Pancreas (tissue), 10 donors: ENCODE measurements at regions not wholly inside any gene's neighbourhood (a gene's known extent, or its start where the extent isn't known, plus 50 kb on each side); places are given as distances from the start of the nearest gene placed in this dataset.

Experiments used
- ATAC-seq, 4 donors: fragments of 200-7000 bp; cut with Tn5 transposase; one replicate each; pipeline versions ENCODE4 v1.8.0 to v1.9.1; 2020; ENCODE audit warnings: mild to moderate bottlenecking in 4 of 4, moderate library complexity in 4 of 4
- DNase-seq, 6 donors: peaks; one replicate each; pipeline ENCODE4 v3.0.0-alpha.2; 2020
- FAIRE-seq: peaks from 2 replicates; lab custom pipeline; 2012; peaks lifted over from hg19 to GRCh38; lab: Jason Lieb, UNC
- H3K27ac ChIP-seq, 4 donors: fragments of 200-600 bp; sonication (generic); 1 replicate in 3 of 4; 2 replicates in 1 of 4; pipeline versions ENCODE4 v1.5.0 to v1.8.0; 2020
- H3K27me3 ChIP-seq, 4 donors: fragments of 200-600 bp; one replicate each; pipeline ENCODE4 v1.8.0; 2021
- H3K36me3 ChIP-seq, 3 donors: fragments of 200-600 bp; sonication (generic) in 1 of 3; one replicate each; pipeline versions ENCODE4 v1.5.0 to v1.8.0; 2020 to 2021
- H3K4me1 ChIP-seq, 3 donors: fragments of 200-600 bp; one replicate each; pipeline ENCODE4 v1.8.0; 2021
- H3K4me3 ChIP-seq, 4 donors: fragments of 200-600 bp; sonication (generic) in 2 of 4; one replicate each; pipeline versions ENCODE4 v1.5.0 to v1.8.0; 2020 to 2021
- H3K9me3 ChIP-seq, 4 donors: fragments of 200-600 bp; one replicate each; pipeline ENCODE4 v1.8.0; 2021
- WGBS, 2 donors: extraction: QIAGEN DNeasy Blood & Tissue Kit; methylation state at CpG; one replicate each; pipeline ENCODE4 v1.1.7; 2013; 5-methylcytosine and 5-hydroxymethylcytosine counted together
- intact Hi-C, 3 donors: fragments of 100-400 bp; cut with DNase I; formaldehyde crosslinking; loops; one replicate each; pipeline versions ENCODE4 v1.11.1 to v1.14.2; 2022
- TF ChIP-seq, protein P1 (sequence below), 4 donors: fragments of 200-600 bp; sonication (generic) in 3 of 4; IDR thresholded peaks; one replicate each; pipeline versions ENCODE4 v1.5.0 to v1.8.0; 2021; ENCODE audit warnings: antibody characterized with exemption in 4 of 4
- donor health status: healthy with polysubstance abuse.
- donor health status: DM: no; HTN: no; CAD: no; lungs with moderate emphysema.
- donor health status: DM: no; HTN: no; CAD: no.
- donor health status: control.
- donor health status: control.
- donor health status: Bipolar disorder and iron deficiency.
- donor health status: DM: yes; HTN: yes; CAD: no.
- donor health status: DM: no; HTN: no; CAD: no.
- donor health status: DM: no; HTN: no; CAD: no.
- donor health status: DM: yes; HTN: yes; CAD: no.

- Histone ChIP-seq H3K36me3 (no peaks in the 10 kb centered on the region), H3K27me3 (no peaks in the 10 kb centered on the region), H3K4me3 (no peak overlapping the region), H3K9me3 (no peaks in the 10 kb centered on the region), H3K4me1 (no peaks in the 10 kb centered on the region), H3K27ac (no peak overlapping the region)
- intact Hi-C loops, result no loop called here
- 56 to 68% methylated on average over 6 of the region's 6 CpGs for WGBS, 2 donors
- no peak for DNase-seq
- TF ChIP-seq, protein P1, sequence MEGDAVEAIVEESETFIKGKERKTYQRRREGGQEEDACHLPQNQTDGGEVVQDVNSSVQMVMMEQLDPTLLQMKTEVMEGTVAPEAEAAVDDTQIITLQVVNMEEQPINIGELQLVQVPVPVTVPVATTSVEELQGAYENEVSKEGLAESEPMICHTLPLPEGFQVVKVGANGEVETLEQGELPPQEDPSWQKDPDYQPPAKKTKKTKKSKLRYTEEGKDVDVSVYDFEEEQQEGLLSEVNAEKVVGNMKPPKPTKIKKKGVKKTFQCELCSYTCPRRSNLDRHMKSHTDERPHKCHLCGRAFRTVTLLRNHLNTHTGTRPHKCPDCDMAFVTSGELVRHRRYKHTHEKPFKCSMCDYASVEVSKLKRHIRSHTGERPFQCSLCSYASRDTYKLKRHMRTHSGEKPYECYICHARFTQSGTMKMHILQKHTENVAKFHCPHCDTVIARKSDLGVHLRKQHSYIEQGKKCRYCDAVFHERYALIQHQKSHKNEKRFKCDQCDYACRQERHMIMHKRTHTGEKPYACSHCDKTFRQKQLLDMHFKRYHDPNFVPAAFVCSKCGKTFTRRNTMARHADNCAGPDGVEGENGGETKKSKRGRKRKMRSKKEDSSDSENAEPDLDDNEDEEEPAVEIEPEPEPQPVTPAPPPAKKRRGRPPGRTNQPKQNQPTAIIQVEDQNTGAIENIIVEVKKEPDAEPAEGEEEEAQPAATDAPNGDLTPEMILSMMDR (IDR thresholded peaks at IDR 0.05), result no peak
- no peak for ATAC-seq
- FAIRE-seq, result no peak
These were observed 593.1 kb downstream of the CBLN2 start for GRCh38 chr18:71951001-71951400.

GRCh38 chr18:71942433-71942832, 601.7 kb downstream of the CBLN2 start:
- no peak for ATAC-seq
- Histone ChIP-seq H3K4me3 (no peak overlapping the region), H3K9me3 (no peaks in the 10 kb centered on the region), H3K27me3 (no peaks in the 10 kb centered on the region), H3K4me1 (no peaks in the 10 kb centered on the region), H3K36me3 (no peaks in the 10 kb centered on the region), H3K27ac (no peak overlapping the region)
- TF ChIP-seq, protein P1 (IDR thresholded peaks at IDR 0.05), result no peak
- intact Hi-C loops, result no loop called here
- FAIRE-seq, result no peak
- WGBS, 2 donors, result 64 to 74% methylated on average over 1 of the region's 1 CpG
- no peak for DNase-seq

GRCh38 chr18:71939483-71939882, 604.7 kb downstream of the CBLN2 start:
- intact Hi-C loops, result no loop called here
- FAIRE-seq, result no peak
- Histone ChIP-seq H3K4me1 (no peaks in the 10 kb centered on the region), H3K4me3 (no peak overlapping the region), H3K36me3 (no peaks in the 10 kb centered on the region), H3K27ac (no peak overlapping the region), H3K27me3 (no peaks in the 10 kb centered on the region), H3K9me3 (no peaks in the 10 kb centered on the region)
- TF ChIP-seq, protein P1 (IDR thresholded peaks at IDR 0.05), result no peak
- ATAC-seq, result no peak
- DNase-seq, result no peak

- WGBS, 2 donors, result 47 to 64% methylated on average over 2 of the region's 2 CpGs
These were observed 607.4 kb downstream of the CBLN2 start for GRCh38 chr18:71936744-71937143.

DNA sequence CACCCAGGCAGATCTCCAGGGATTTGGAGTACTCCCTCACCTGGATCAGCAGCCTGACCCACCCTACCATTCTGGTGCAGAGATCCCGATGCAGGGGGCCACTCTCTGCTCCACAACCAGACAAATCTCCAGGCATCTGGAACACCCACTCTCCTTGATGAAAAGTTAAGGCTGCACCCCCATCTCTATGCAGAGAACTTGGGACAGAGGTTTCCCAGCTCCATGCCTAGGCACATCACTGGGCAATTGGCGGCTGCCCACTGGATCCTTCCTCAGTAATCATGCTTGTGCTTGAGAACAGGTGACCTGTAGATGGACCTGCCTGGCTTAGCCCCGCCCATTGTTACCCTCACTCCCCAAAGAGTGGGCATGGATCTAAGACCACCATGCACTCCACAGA, 624.9 kb downstream of the CBLN2 start:
- TF ChIP-seq, protein P1 (IDR thresholded peaks at IDR 0.05), result no peak
- H3K36me3 ChIP-seq, result no peaks in the 10 kb centered on the region
- H3K27me3 ChIP-seq, result no peaks in the 10 kb centered on the region
- intact Hi-C loops, result no loop called here
- H3K4me3 ChIP-seq, result no peak overlapping the region
- WGBS, 2 donors, result 64 to 71% methylated on average over 3 of the region's 3 CpGs
- ATAC-seq (no peak), DNase-seq (peak in 1 of 6 donors; percentile 21), FAIRE-seq (no peak)
- no peak overlapping the region for H3K27ac ChIP-seq
- no peaks in the 10 kb centered on the region for H3K9me3 ChIP-seq
- no peaks in the 10 kb centered on the region for H3K4me1 ChIP-seq

More at GRCh38 chr18:71936744-71937143, 607.4 kb downstream of the CBLN2 start:
- no peak for DNase-seq
- FAIRE-seq, result no peak
- H3K27me3 ChIP-seq, result no peaks in the 10 kb centered on the region
- no peak overlapping the region for H3K27ac ChIP-seq
- H3K4me3 ChIP-seq, result no peak overlapping the region
- TF ChIP-seq, protein P1 (IDR thresholded peaks at IDR 0.05), result no peak
- H3K4me1 ChIP-seq, result no peaks in the 10 kb centered on the region
- H3K36me3 ChIP-seq, result no peaks in the 10 kb centered on the region
- intact Hi-C loops, result no loop called here
- no peaks in the 10 kb centered on the region for H3K9me3 ChIP-seq
- no peak for ATAC-seq
